Heart left ventricle (tissue), 13 donors: ENCODE measurements at regions not wholly inside any gene's neighbourhood (a gene's known extent, or its start where the extent isn't known, plus 50 kb on each side); places are given as distances from the start of the nearest gene placed in this dataset.

Experiments used
- POLR2A ChIP-seq, 2 donors: fragments of 450-650 bp; IDR thresholded peaks; one replicate each; pipeline ENCODE4 v1.6.1; 2017; ENCODE audit warnings: antibody characterized with exemption in 2 of 2, mild to moderate bottlenecking in 2 of 2, moderate library complexity in 2 of 2
- TF ChIP-seq, protein P1 (sequence below), 12 donors: fragments of 200-600 bp; sonication (generic) in 4 of 12; IDR thresholded peaks; one replicate each; pipeline versions ENCODE4 v1.5.0 to v1.8.0; 2018 to 2022; ENCODE audit warnings: antibody characterized with exemption in 12 of 12, mild to moderate bottlenecking in 5 of 12
- donor health status: ischemic (EF 13 %, LVEDD 7.1; RV severe dilation, severe dysfunction).
- donor health status: DM: no; HTN: yes; CAD: no.
- donor health status: DM: no; HTN: no; CAD: no.
- donor health status: ischemic (EF 25% LVEDD 6.9; RV normal size, moderate dysfunction).
- donor health status: ischemic (EF 25% LVEDD 5.7; RV mildly dilated, moderate dysfunction).
- donor health status: ischemic (EF 35%, LVEDD 5.7; RV mildly dilated, moderate dysfunction).
- donor health status: nonischemic (EF 11% LVEDD 7.7; RV severe dilation, severe dysfunction).
- donor health status: DM: yes; HTN: yes; CAD: no.
- donor health status: PGD.
- donor health status: ischemic (EF 29% LVEDD 5.4; RV normal size, mild dysfunction).
- donor health status: nonischemic (EF 23%, LVEDD 6.1; RV moderate dilation, normal function).

DNA sequence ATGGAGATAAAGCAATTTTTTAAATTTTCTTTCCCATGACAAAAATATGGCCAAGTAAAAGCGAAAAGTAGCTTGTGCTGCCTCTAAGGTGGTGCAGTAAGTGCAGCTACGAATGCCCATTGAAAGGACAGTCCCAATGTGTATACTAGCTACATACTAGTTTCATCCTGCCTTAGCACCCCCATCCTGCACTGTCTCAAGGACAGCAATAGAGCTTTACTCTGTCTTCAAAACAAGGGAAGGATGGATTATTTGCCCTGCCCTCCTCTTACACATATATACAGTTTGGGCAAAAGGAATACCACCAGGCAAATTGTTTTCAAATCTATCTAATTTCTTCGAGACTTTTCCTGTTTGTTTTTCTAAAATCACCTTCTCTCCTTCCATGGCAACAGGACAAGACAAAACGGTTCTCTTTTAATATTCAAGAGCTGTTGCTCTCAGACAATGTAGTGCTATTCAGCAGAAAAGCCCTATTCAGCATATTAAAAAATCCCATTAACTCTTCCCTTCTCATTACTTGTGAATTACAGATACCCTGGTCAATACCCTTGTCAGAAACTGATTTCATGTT, 75.1 kb upstream of the SLC7A11 start:
- no peak for TF ChIP-seq POLR2A (IDR thresholded peaks at IDR 0.05)
- TF ChIP-seq, protein P1, sequence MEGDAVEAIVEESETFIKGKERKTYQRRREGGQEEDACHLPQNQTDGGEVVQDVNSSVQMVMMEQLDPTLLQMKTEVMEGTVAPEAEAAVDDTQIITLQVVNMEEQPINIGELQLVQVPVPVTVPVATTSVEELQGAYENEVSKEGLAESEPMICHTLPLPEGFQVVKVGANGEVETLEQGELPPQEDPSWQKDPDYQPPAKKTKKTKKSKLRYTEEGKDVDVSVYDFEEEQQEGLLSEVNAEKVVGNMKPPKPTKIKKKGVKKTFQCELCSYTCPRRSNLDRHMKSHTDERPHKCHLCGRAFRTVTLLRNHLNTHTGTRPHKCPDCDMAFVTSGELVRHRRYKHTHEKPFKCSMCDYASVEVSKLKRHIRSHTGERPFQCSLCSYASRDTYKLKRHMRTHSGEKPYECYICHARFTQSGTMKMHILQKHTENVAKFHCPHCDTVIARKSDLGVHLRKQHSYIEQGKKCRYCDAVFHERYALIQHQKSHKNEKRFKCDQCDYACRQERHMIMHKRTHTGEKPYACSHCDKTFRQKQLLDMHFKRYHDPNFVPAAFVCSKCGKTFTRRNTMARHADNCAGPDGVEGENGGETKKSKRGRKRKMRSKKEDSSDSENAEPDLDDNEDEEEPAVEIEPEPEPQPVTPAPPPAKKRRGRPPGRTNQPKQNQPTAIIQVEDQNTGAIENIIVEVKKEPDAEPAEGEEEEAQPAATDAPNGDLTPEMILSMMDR (IDR thresholded peaks at IDR 0.05), result no peak
